Endothelial cell (in vitro differentiated cells): ENCODE measurements at regions not wholly inside any gene's neighbourhood (a gene's known extent, or its start where the extent isn't known, plus 50 kb on each side); places are given as distances from the start of the nearest gene placed in this dataset.

Source experiments
- DNase-seq: peaks from one replicate; pipeline ENCODE4 v3.0.0; 2021; ENCODE audit warnings: low spot score
- H3K27ac Mint-ChIP-seq: one replicate; pipeline ENCODE4 v1.8.0; 2021; ENCODE audit warnings: mixed read lengths, inconsistent platforms; ENCODE audit not compliant: unreplicated experiment
- H3K27me3 Mint-ChIP-seq: one replicate; pipeline ENCODE4 v1.8.0; 2021; ENCODE audit warnings: mild to moderate bottlenecking, moderate library complexity, mixed read lengths, inconsistent platforms; ENCODE audit not compliant: unreplicated experiment
- H3K36me3 Mint-ChIP-seq: one replicate; pipeline ENCODE4 v1.8.0; 2021; ENCODE audit warnings: mild to moderate bottlenecking, low read depth, mixed read lengths, inconsistent platforms; ENCODE audit not compliant: unreplicated experiment
- H3K4me1 Mint-ChIP-seq: one replicate; pipeline ENCODE4 v1.8.0; 2021; ENCODE audit warnings: mild to moderate bottlenecking, mixed read lengths, inconsistent platforms; ENCODE audit not compliant: unreplicated experiment
- H3K4me3 Mint-ChIP-seq: one replicate; pipeline ENCODE4 v1.8.0; 2021; ENCODE audit warnings: mild to moderate bottlenecking, mixed read lengths, inconsistent platforms; ENCODE audit not compliant: unreplicated experiment
- H3K9me3 Mint-ChIP-seq: one replicate; pipeline ENCODE4 v1.8.0; 2021; ENCODE audit warnings: mixed read lengths, inconsistent platforms; ENCODE audit not compliant: unreplicated experiment
- TF ChIP-seq, protein P1 (sequence below): fragments of 200-600 bp; sonication (generic); IDR thresholded peaks from one replicate; pipeline ENCODE4 v1.5.0; 2021; ENCODE audit warnings: antibody characterized with exemption; ENCODE audit not compliant: unreplicated experiment

GRCh38 chr13:109483284-109483683, 303.1 kb downstream of the IRS2 start:
- Mint-ChIP-seq H3K9me3 (no peaks in the 10 kb centered on the region), H3K4me1 (peaks cover 9% of the 10 kb centered on the region), H3K36me3 (no peaks in the 10 kb centered on the region), H3K4me3 (no peak overlapping the region), H3K27me3 (peaks cover 6% of the 10 kb centered on the region), H3K27ac (peak overlapping the region; percentile 54)
- DNase-seq, result peak; percentile 12
- TF ChIP-seq, protein P1, sequence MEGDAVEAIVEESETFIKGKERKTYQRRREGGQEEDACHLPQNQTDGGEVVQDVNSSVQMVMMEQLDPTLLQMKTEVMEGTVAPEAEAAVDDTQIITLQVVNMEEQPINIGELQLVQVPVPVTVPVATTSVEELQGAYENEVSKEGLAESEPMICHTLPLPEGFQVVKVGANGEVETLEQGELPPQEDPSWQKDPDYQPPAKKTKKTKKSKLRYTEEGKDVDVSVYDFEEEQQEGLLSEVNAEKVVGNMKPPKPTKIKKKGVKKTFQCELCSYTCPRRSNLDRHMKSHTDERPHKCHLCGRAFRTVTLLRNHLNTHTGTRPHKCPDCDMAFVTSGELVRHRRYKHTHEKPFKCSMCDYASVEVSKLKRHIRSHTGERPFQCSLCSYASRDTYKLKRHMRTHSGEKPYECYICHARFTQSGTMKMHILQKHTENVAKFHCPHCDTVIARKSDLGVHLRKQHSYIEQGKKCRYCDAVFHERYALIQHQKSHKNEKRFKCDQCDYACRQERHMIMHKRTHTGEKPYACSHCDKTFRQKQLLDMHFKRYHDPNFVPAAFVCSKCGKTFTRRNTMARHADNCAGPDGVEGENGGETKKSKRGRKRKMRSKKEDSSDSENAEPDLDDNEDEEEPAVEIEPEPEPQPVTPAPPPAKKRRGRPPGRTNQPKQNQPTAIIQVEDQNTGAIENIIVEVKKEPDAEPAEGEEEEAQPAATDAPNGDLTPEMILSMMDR, result no peak

DNA sequence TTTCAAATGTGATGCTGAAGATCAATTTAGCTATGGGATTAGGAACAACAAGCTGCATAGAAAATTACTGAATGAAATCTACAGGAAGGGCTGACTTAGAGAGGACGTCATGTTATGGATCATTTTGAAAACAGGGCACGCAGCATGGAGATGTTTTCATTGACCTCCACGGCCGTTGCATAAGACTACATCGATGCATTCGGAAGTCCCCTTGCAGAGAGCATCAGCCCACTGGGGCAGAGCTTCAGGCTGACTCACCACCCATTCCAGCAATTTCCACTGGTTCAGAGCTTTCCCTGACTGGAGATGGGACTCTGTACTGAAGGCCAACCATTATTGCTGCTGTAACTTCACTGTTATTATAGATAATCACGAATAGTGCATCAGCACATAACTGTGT, 305.3 kb downstream of the IRS2 start:
- H3K27me3 Mint-ChIP-seq, result peaks cover 7% of the 10 kb centered on the region
- no peaks in the 10 kb centered on the region for H3K36me3 Mint-ChIP-seq
- no peaks in the 10 kb centered on the region for H3K9me3 Mint-ChIP-seq
- no peak overlapping the region for H3K27ac Mint-ChIP-seq
- TF ChIP-seq, protein P1, result no peak
- H3K4me1 Mint-ChIP-seq, result peaks cover 9% of the 10 kb centered on the region
- H3K4me3 Mint-ChIP-seq, result no peak overlapping the region
- no peak for DNase-seq

DNA sequence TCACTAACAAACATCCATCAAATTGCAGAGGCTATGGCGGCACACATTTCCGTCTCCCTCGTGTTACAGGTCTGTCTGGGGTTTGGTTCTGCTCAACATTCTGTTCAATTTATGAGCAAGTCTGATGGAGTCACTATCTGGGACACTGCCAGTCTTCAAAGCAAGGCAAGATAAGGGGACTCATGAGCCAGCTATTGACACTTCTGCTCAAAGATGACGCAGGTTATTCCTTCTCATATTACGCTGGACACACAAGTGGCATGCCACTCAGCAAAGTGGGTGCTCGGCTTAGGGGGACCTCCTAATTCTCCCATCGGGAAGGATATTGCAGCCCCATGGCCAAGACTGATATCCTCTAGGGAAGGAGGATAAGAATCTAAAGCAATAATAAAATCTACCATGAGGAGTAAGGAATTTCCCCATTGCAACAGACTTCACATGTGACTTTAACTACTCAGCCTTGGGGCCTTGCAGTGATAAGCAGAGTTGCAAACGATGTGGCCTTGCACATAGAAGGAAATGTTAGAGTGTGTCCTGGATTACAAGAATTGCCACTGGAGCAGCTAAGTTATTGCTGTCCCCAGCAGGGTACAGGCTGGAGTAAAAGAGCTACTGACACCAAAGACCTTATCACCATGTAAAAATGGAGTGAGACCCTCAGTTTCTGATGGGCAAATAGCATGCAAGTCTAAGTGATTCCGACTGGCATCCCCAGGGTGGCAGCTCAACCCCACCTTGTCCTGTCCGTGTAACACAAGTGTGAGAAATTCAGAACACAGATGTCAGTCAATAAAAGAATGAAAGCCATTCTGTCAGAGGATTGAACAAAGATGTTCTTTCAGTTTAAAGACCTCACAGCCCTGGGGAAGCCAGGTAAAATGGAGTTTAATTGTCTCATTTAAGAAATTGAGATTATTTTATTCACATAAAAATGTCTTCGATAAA, 306.1 kb downstream of the IRS2 start:
- H3K4me3 Mint-ChIP-seq, result no peak overlapping the region
- peaks cover 7% of the 10 kb centered on the region for H3K27me3 Mint-ChIP-seq
- peaks cover 9% of the 10 kb centered on the region for H3K4me1 Mint-ChIP-seq
- DNase-seq, result no peak
- no peak overlapping the region for H3K27ac Mint-ChIP-seq
- no peaks in the 10 kb centered on the region for H3K9me3 Mint-ChIP-seq
- TF ChIP-seq, protein P1, result no peak
- no peaks in the 10 kb centered on the region for H3K36me3 Mint-ChIP-seq

DNA sequence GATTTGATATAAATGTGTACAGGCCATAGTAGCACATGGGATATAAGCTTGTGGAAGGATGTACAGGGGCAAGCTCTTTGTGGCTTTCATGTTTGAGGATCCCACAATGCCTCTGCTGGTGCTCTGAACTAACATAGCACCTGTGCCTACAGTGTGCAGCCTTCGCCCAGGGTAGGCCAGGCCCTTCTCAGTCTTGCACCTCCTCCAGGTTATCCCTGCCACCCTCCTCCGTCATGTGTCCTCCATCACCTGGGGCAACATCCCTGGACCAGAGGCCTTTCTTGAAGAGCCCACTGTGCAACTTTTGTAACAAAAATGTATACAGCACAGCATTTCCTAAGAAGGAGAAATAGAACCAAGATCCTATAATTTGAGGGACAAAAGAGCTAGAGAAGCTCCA, 306.8 kb downstream of the IRS2 start:
- H3K4me3 Mint-ChIP-seq, result no peak overlapping the region
- H3K27ac Mint-ChIP-seq, result no peak overlapping the region
- peaks cover 9% of the 10 kb centered on the region for H3K4me1 Mint-ChIP-seq
- no peaks in the 10 kb centered on the region for H3K36me3 Mint-ChIP-seq
- no peak for DNase-seq
- H3K9me3 Mint-ChIP-seq, result no peaks in the 10 kb centered on the region
- peaks cover 7% of the 10 kb centered on the region for H3K27me3 Mint-ChIP-seq
- TF ChIP-seq, protein P1, result no peak

DNA sequence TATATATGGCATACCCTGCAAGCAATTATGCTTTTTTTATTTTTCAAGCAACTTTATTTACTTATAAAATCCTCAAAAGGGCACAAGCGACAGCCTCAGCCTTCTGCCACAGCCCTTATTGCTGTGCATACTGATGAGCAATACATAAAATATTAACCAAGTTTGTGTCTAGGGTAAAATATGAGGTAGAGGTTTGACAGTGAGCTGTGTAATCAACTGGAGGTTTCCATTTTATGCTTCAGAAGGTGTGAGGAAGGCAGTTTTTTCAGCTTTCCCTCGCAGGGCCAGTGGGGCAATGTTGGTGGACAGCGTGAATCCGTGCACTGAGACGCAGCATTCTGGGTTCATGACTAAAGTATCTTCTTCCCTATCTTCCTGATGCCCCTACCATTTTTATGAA, 310.4 kb downstream of the IRS2 start:
- no peak for DNase-seq
- Mint-ChIP-seq H3K27ac (no peak overlapping the region), H3K36me3 (no peaks in the 10 kb centered on the region), H3K4me1 (no peaks in the 10 kb centered on the region), H3K27me3 (peaks cover 2% of the 10 kb centered on the region), H3K4me3 (no peak overlapping the region), H3K9me3 (no peaks in the 10 kb centered on the region)
- TF ChIP-seq, protein P1, result no peak
